GM23338 (cell line): ENCODE measurements at regions not wholly inside any gene's neighbourhood (a gene's known extent, or its start where the extent isn't known, plus 50 kb on each side); places are given as distances from the start of the nearest gene placed in this dataset.

ENCODE experiments used
- ATAC-seq: fragments of 200-7000 bp; cut with Tn5 transposase; 3 replicates; pipeline ENCODE4 v1.9.1; 2020
- DNase-seq: peaks from one replicate; pipeline ENCODE4 v3.0.0-alpha.2; 2015; ENCODE audit warnings: low spot score
- H2AFZ ChIP-seq: fragments of 200-600 bp; sonication (generic); 2 replicates; pipeline ENCODE4 v1.8.0; 2016; ENCODE audit warnings: antibody characterized with exemption, mild to moderate bottlenecking, moderate library complexity
- H3F3A ChIP-seq: fragments of 200-600 bp; sonication (generic); replicated peaks from 2 replicates; pipeline ENCODE4 v1.8.0; 2017; ENCODE audit warnings: antibody characterized with exemption, mixed run types, low read depth
- H3K27ac ChIP-seq: fragments of 200-600 bp; sonication (generic); 2 replicates; pipeline ENCODE4 v1.6.1; 2016; ENCODE audit warnings: low read depth
- H3K27me3 ChIP-seq: fragments of 200-600 bp; sonication (generic); 2 replicates; pipeline ENCODE4 v1.8.0; 2016; ENCODE audit warnings: mild to moderate bottlenecking, mixed run types, moderate library complexity; ENCODE audit not compliant: insufficient read depth
- H3K36me3 ChIP-seq: fragments of 200-600 bp; sonication (generic); 2 replicates; pipeline ENCODE4 v1.8.0; 2016; ENCODE audit warnings: mild to moderate bottlenecking; ENCODE audit not compliant: insufficient read depth
- H3K4me1 ChIP-seq: fragments of 200-600 bp; sonication (generic); 2 replicates; pipeline ENCODE4 v1.8.0; 2016; ENCODE audit warnings: mild to moderate bottlenecking, moderate library complexity; ENCODE audit not compliant: insufficient read depth
- H3K4me2 ChIP-seq: fragments of 200-600 bp; sonication (generic); 2 replicates; pipeline ENCODE4 v1.7.1; 2017; ENCODE audit warnings: mixed run types
- H3K4me3 ChIP-seq: fragments of 200-600 bp; sonication (generic); 2 replicates; pipeline ENCODE4 v1.6.1; 2016; ENCODE audit warnings: mixed run types
- H3K79me2 ChIP-seq: fragments of 200-600 bp; sonication (generic); replicated peaks from 2 replicates; pipeline ENCODE4 v1.8.0; 2017; ENCODE audit warnings: mild to moderate bottlenecking; ENCODE audit not compliant: insufficient read depth
- H3K9me2 ChIP-seq: fragments of 200-600 bp; sonication (generic); 2 replicates; pipeline ENCODE4 v1.8.0; 2017; ENCODE audit not compliant: insufficient read depth
- H4K20me1 ChIP-seq: fragments of 200-600 bp; sonication (generic); replicated peaks from 2 replicates; pipeline ENCODE4 v1.8.0; 2017; ENCODE audit warnings: mild to moderate bottlenecking; ENCODE audit not compliant: insufficient read depth
- H3K27ac Mint-ChIP-seq: 2 replicates; pipeline ENCODE4 v1.8.0; 2020; ENCODE audit warnings: inconsistent platforms, mild to moderate bottlenecking, moderate library complexity, mixed read lengths
- H3K27me3 Mint-ChIP-seq: 3 replicates; pipeline ENCODE4 v1.8.0; 2022; ENCODE audit warnings: low read depth, mild to moderate bottlenecking, moderate library complexity, mixed read lengths, inconsistent platforms; ENCODE audit not compliant: insufficient read depth, poor library complexity
- H3K36me3 Mint-ChIP-seq: 3 replicates; pipeline ENCODE4 v1.8.0; 2021; ENCODE audit warnings: low read depth, mild to moderate bottlenecking, inconsistent platforms, moderate library complexity, mixed read lengths
- H3K4me1 Mint-ChIP-seq: 3 replicates; pipeline ENCODE4 v1.8.0; 2020; ENCODE audit warnings: mild to moderate bottlenecking, inconsistent platforms, mixed read lengths
- H3K4me3 Mint-ChIP-seq: 3 replicates; pipeline ENCODE4 v1.8.0; 2021; ENCODE audit warnings: moderate library complexity, mild to moderate bottlenecking, inconsistent platforms, mixed read lengths
- H3K9me3 Mint-ChIP-seq: 3 replicates; pipeline ENCODE4 v1.8.0; 2020; ENCODE audit warnings: moderate library complexity, mild to moderate bottlenecking, inconsistent platforms, mixed read lengths
- CTCF ChIP-seq, 2 experiments: fragments of 200-600 bp in 1 of 2; sonication (generic) in 1 of 2; conservative IDR thresholded peaks; 2 replicates each; pipeline versions ENCODE4 v1.5.1 to v1.6.1; 2016 to 2017; ENCODE audit warnings: antibody characterized with exemption in 2 of 2, low read depth in 2 of 2, mild to moderate bottlenecking in 2 of 2, moderate library complexity in 1 of 2
- EZH2 ChIP-seq: fragments of 200-600 bp; sonication (generic); IDR thresholded peaks from one replicate; pipeline ENCODE4 v1.8.0; 2017; ENCODE audit warnings: antibody characterized with exemption, mild to moderate bottlenecking, low read depth; ENCODE audit not compliant: unreplicated experiment
- EZH2phosphoT487 ChIP-seq: fragments of 200-600 bp; sonication (generic); IDR thresholded peaks from one replicate; pipeline ENCODE4 v1.8.1; 2018; ENCODE audit warnings: antibody characterized with exemption; ENCODE audit not compliant: unreplicated experiment
- JUNB ChIP-seq: IDR thresholded peaks from one replicate; pipeline ENCODE4 v1.6.1; 2016; ENCODE audit warnings: antibody characterized with exemption; ENCODE audit not compliant: unreplicated experiment
- NANOG ChIP-seq: IDR thresholded peaks from 2 replicates; pipeline ENCODE4 v1.6.1; 2016; ENCODE audit warnings: antibody characterized with exemption, borderline replicate concordance
- POLR2AphosphoS5 ChIP-seq: IDR thresholded peaks from 2 replicates; pipeline ENCODE4 v1.6.1; 2016; ENCODE audit warnings: antibody characterized with exemption, low read depth
- REST ChIP-seq: IDR thresholded peaks from one replicate; pipeline ENCODE4 v1.6.1; 2018; ENCODE audit warnings: antibody characterized with exemption; ENCODE audit not compliant: unreplicated experiment
- STAT1 ChIP-seq: IDR thresholded peaks from one replicate; pipeline ENCODE4 v1.6.1; 2016; ENCODE audit warnings: antibody characterized with exemption; ENCODE audit not compliant: unreplicated experiment
- ZNF114 ChIP-seq: fragments of 250-450 bp; sonication (Bioruptor Pico); IDR thresholded peaks from 2 replicates; pipeline ENCODE4 v1.5.0; 2020; ENCODE audit warnings: mild to moderate bottlenecking, moderate library complexity
- ZNF331 ChIP-seq: fragments of 250-450 bp; sonication (Bioruptor Pico); IDR thresholded peaks from 2 replicates; pipeline ENCODE4 v1.5.0; 2020; ENCODE audit warnings: low read depth, mild to moderate bottlenecking, moderate library complexity

DNA sequence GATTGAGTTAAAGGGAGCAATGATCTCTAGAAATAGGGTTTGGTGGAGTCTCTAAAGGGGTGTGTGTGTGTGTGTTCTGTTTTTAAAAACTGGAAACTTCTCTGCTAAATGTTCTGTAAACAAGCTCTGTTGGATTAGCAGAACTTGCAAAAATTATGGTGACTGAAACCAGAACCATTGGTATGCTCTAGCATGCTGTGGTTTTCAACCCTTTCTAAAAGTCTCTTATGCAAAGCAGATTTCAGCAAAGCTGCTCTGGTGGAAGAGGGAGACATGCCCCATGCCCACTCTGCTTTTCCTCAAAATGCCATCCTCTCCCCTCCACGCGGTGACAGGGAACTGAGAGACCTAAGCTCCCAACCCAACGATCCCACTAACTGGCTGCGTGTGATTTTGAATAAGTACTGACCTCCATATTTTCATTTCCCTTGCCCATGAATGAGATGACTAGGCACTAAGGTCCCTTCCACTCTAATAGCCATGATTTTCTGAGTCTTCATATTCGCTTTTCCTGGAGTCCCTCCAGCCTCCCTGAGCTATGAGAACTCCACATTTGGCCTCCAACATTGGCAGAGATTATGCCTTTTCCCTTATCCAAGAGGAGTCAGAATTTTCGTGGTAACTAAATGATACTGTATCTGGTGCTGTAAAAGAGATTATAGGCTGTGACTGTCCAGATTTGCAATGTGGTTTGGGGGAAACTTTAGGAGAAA, 117.3 kb upstream of the PALS2 start:
- Histone ChIP-seq H3K9me2 (0 out of 2 replicates have a peak, but pooled peaks cover 4% of the 10 kb centered on the region), H2AFZ (peak overlapping the region; percentile 90; the same call in 1 of the 2 replicates), H3K36me3 (no peaks in the 10 kb centered on the region), H3K4me3 (no peak overlapping the region), H3K79me2 (no peaks in the 10 kb centered on the region), H3K4me2 (no peak overlapping the region), H4K20me1 (no peaks in the 10 kb centered on the region), H3K4me1 (0 out of 2 replicates have a peak, but pooled peaks cover 4% of the 10 kb centered on the region), H3K27me3 (peaks cover 3% of the 10 kb centered on the region; the same call in 1 of the 2 replicates), H3F3A (no peaks in the 10 kb centered on the region), H3K27ac (no peak overlapping the region)
- H3K36me3 Mint-ChIP-seq: no peaks in the 10 kb centered on the region
- peaks cover 6% of the 10 kb centered on the region for H3K27me3 Mint-ChIP-seq
- DNase-seq (no peak), ATAC-seq (no peak)
- no peaks in the 10 kb centered on the region for H3K9me3 Mint-ChIP-seq
- H3K27ac Mint-ChIP-seq: no peak overlapping the region
- H3K4me3 Mint-ChIP-seq: no peak overlapping the region
- peaks cover 11% of the 10 kb centered on the region for H3K4me1 Mint-ChIP-seq
- TF ChIP-seq REST (no peak), EZH2 (no peak), NANOG (no peak)

GRCh38 chr7:24456526-24457218, 116.6 kb upstream of the PALS2 start:
- no peaks in the 10 kb centered on the region for H3K36me3 ChIP-seq
- H3K4me1 ChIP-seq: 0 out of 2 replicates have a peak, but pooled peaks cover 4% of the 10 kb centered on the region
- DNase-seq (no peak), ATAC-seq (no peak)
- no peaks in the 10 kb centered on the region for H3K9me3 Mint-ChIP-seq
- H3K9me2 ChIP-seq: 0 out of 2 replicates have a peak, but pooled peaks cover 4% of the 10 kb centered on the region
- H3K79me2 ChIP-seq: no peaks in the 10 kb centered on the region
- H3K4me3 Mint-ChIP-seq: no peak overlapping the region
- peaks cover 3% of the 10 kb centered on the region; the same call in 1 of the 2 replicates for H3K27me3 ChIP-seq
- H3K4me3 ChIP-seq: no peak overlapping the region
- no peak overlapping the region for H3K27ac ChIP-seq
- peaks cover 6% of the 10 kb centered on the region for H3K27me3 Mint-ChIP-seq
- no peaks in the 10 kb centered on the region for H4K20me1 ChIP-seq
- TF ChIP-seq EZH2phosphoT487 (no peak), JUNB (no peak), ZNF114 (CRISPR knock-in tag) (no peak), ZNF331 (CRISPR knock-in tag) (no peak), EZH2 (no peak), CTCF (conservative IDR thresholded peaks at IDR 0.05; ENCODE audit: low read depth in 2 of 2) (no peak), REST (no peak), POLR2AphosphoS5 (no peak), STAT1 (no peak)
- H3K36me3 Mint-ChIP-seq: no peaks in the 10 kb centered on the region
- H3K4me1 Mint-ChIP-seq: peaks cover 13% of the 10 kb centered on the region
- H3K4me2 ChIP-seq: no peak overlapping the region
- no peaks in the 10 kb centered on the region for H3F3A ChIP-seq
- H3K27ac Mint-ChIP-seq: no peak overlapping the region
- peak overlapping the region; percentile 90; the same call in 1 of the 2 replicates for H2AFZ ChIP-seq
